GM18858 (cell line): ENCODE measurements at regions not wholly inside any gene's neighbourhood (a gene's known extent, or its start where the extent isn't known, plus 50 kb on each side); places are given as distances from the start of the nearest gene placed in this dataset.
"Not testable (repeated sequence)": the region's sequence is repeated elsewhere in the genome, so short reads cannot be mapped to it uniquely, and the experiment has no call there.

ENCODE experiments used
- ATAC-seq: cut with Tn5 transposase; IDR thresholded peaks from one replicate; pipeline ENCODE4 v1.9.1; 2021; ENCODE audit not compliant: unreplicated experiment

DNA sequence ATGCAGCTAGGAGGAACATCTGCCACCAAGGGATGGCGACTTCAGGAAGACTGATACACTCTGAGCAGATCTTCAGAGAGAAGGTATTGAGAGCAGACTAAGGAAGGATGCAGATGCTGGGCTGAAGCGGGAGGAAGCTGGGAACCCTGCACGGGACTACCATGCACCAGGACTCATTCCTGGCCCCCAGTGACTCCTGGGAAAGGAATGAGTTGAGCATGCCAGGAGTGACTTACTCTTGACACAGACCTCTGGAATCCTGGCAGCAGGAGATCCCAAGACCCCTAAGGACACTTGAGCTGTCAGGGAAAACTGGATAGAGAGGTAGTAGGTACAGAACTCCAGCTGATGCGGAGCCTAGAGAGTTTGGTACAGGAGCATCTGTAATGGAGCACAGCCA, 336.1 kb downstream of the RPS29 start:
- ATAC-seq: no peak

DNA sequence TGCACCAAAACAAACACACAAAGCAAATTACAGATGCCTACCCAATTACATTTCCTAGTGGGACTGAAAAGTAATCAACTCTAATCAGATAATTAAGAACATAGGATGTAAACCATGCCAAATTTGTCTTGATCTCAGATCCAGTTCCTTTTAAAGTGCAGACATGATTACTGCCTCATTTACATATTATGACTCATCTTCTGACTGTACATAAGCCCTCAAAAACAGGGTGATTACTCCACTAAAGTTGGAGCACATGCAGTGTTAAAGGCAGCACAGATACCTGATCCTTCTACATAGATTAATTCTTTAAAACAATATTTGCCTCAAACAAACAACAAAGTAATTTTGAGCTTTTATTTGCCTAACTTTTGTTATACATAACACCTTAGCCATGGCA, 337.2 kb downstream of the RPS29 start:
- no peak for ATAC-seq

DNA sequence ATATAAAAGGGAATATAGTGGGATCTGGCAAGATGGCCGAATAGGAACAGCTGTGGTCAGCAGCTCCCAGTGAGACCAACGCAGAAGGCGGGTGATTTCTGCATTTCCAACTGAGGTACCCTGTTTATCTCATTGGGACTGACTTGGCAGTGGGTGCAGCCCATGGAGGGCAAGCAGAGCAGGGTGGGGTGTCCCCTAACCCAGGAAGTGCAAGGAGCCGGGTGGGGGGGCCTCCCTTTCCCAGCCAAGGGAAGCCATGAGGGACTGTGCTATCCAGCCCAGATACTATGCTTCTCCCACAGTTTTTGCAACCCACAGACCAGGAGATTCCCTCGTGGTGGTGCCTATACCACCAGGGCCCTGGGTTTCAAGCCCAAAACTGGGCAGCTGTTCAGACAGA, 342.4 kb downstream of the RPS29 start:
- not testable (repeated sequence) for ATAC-seq

DNA sequence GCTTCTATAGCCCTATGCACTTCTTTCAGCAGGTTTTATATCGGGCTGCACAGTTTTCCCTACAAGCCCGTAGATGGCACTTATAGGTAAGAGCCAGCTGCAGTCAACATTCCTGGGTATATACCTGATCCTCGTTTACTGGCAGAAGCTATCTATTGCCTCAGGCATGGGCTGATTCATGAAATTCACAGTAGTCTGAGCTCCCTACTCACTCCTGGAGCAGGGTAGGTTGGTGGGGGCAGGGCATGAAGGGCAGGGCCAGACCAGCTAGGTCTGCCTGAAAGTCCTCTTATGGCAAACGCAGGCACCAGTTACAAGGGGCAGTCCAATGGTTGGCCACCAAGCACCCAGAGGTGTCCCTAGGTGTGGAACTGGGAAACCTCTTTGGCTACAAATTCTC, 345.8 kb downstream of the RPS29 start:
- ATAC-seq: no peak

DNA sequence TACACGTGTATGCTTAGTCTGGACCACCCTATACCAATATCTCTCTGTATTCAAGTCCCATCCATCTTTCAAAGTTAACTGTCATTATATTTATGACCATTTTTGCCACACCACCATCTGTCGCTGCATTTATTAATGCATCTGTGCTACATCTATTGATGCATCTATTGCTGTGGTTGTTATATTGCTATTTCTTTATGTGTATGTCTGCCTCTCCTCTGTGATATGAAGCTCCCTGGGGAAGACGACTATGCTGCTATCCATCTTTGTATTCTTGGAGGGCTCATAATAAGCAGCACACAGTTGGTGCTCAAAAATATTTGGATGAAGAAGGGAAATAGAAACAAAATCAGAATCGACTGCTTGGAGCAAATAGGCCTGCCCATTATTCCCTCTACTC, 357.6 kb downstream of the RPS29 start:
- ATAC-seq: no peak

DNA sequence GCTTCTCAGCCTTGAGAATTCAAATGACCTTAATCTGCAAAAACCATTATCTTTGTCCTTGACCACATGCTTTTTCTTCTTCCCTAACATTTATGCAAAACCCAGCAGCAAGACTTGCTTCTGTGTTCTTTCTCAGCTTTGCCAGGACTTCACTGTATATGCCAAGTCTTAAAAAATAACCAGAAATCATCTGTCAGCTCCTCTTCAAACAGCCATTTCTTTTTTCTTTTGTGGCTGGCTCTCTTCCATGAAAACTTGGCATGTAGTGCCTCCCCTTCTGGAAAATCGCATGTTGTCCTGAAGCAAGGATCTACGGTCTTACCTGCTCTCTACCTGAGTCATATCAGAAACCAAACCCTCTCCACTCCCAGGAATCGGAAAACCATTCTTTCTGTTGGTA, 364.9 kb downstream of the RPS29 start:
- ATAC-seq: no peak

DNA sequence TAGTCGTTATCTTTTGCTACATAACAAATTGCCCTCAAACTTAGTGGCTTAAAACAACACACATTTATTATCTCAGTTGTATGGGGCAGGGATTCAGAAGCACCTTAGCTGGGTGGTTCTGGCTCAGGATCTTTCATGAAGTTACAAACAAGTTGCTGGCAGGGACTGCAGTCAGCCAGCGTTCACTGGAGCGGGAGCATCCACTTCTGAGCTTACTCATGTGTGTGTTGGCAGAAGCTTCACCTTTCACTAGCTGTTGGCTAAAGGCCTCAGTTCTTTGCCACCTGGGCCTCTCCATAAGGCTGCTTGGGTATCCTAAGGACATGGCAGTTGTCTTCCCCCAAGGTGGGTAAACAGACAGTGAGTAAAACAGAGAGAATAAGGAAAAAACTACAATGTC, 365.7 kb downstream of the RPS29 start:
- ATAC-seq: no peak

DNA sequence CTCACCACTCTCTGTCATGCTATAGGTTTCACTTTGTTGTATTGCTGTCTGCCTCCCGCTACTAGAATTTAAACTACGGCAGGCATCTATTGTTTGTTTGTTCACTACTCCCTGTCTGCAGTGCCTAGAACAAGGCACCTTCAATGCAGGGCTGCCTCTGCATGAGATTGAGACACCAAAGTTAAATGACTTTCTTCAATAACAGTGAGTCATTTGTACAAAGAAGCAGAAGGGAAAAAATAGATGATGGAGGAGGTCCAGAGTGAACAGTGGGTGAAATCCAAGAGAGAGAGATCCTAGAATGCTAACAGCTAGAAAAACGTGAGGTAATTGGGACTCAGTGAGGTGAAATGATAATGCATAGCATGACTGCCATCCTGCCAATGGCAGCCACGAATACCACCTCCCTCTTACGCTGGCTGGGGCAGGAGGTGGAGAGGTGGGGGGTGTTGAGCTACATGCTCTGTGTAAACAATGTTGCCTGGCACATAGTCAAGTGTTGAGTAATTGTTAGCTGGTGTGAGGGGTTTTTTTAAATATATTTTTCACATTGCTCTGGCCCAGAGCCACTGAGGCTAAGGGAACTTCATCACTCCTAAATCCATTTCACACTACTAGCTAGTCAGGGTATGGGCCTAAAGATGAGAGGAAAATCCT, 367.6 kb downstream of the RPS29 start:
- ATAC-seq: no peak

DNA sequence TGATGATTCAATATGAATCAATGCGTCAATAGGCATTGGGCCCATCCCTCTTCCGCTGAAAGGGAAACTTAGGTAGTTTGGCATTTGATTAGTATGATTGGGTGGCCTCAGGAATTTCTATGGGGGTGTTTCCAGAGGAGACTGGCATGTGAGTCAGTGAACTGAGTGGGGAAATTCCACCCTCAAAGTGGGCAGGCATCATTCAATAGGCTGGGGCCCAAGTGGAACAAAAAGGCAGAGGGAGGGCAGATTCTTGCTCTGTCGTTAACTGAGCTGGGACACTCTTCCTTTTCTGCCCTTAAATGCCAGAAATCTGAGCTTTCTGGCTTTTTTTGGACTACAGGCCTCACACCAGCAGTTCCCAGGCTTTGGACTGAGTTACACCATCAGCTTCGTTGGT, 373.5 kb downstream of the RPS29 start:
- ATAC-seq: no peak

DNA sequence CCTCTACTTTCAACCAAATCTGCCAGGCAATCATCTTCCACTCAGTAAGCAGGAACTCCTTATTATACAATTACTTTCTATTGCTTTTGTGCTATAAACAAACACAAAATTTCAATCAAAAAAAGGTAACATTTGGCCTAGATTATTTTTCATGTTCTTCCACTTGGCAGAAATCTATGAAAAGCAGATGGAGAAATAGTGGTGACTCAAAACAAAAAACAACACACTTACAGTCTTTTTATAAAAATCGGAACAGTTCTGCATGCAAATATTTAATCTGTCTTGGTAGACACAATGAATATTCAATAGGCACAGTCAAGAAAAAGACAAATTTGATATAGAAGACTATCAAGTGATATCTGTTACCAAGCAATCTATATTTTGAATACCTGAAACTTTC, 376.8 kb downstream of the RPS29 start:
- no peak for ATAC-seq

DNA sequence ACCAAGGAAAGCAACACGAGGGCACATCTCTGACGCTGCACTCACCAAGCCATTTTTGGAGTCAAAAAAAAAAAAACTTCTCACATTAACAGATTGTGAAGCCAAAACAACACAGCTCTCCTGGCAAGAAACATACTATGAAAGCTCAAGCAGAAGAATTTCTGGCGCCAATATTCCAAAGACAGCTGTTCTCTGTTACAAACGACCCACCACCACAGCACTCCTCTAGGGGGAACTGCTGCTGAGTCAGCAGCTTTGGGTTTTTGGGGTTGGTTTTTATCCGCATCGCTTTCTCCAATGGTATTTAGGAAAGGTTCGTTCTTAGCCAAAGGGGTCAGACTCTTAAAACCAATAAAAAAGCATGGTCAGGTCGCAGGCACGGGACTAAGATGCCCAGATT, 379.4 kb downstream of the RPS29 start:
- ATAC-seq: no peak

DNA sequence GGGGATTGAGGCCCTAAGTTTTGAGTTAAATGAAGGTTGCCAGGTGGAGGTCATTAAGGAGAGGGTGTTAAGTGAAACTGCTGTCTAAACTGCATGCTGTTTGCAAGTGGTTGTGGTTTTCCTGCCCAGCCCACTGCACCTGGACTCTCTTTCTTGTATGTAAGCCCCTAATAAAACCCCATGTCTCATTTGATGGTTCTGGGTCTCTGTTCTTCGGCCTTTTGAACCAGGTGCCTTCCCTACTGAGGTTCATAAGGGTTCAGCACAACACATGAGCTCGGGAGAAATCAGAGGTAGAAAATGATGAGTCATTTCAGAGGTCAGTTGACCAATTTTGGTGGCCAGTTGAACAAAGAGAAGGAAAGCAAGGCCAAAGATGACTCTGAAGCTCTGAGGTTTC, 382.5 kb downstream of the RPS29 start:
- ATAC-seq: no peak

DNA sequence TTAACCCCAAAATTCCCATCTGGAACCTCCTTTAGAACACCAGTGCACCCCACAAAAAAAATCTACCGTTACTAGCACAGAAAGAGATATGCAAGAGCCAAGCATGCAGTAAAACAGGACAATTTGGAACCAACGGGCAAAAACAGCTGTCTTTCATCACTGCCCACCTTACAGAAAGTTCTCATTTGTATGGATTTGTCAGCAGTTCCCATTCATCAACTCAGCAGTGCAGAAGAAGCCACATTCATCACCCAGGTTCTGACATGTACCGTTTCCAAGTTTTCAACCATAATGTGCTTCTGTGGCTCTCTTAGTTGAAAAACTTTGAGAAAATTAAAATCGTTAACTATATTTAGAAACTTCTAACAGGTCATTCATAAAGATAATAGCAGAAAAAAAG, 387.0 kb downstream of the RPS29 start:
- ATAC-seq: no peak

DNA sequence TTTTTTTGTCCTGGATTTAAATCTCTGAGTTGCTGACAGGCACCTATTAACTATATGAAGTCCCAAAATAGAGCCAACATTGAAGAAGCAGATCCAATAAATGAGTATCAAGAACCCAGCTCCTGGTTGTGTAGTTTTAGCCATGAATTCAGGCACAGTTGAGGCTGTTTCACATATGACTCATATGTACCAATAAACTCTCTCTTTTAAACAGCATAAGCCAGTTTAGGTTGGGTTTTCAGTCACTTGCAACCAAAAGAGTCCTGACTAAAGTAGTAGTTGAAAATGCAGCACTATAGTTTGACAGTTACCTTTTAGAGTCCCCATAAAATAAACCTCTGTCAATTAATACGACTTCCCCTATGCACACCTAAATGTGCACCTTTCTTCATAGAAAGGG, 389.9 kb downstream of the RPS29 start:
- ATAC-seq: peak; percentile 25

DNA sequence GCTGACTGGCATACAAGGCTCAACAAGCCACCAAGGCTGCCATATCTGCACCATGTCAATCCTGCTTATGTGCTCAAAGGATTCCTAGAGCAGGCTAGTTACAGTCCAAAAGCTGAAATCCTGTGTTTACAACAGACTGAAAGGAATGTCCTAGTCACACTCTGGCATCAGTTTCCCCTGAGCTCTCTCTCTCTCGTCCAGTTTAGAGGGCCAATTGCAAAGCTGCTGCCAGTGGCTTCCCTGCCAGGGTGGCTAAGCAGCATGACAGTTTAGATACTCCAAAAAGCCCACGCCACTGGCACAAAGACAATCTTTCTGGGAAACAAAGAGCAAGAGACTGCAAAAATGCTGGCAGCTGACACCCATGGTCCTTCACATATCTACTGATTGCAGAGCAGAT, 392.1 kb downstream of the RPS29 start:
- no peak for ATAC-seq

DNA sequence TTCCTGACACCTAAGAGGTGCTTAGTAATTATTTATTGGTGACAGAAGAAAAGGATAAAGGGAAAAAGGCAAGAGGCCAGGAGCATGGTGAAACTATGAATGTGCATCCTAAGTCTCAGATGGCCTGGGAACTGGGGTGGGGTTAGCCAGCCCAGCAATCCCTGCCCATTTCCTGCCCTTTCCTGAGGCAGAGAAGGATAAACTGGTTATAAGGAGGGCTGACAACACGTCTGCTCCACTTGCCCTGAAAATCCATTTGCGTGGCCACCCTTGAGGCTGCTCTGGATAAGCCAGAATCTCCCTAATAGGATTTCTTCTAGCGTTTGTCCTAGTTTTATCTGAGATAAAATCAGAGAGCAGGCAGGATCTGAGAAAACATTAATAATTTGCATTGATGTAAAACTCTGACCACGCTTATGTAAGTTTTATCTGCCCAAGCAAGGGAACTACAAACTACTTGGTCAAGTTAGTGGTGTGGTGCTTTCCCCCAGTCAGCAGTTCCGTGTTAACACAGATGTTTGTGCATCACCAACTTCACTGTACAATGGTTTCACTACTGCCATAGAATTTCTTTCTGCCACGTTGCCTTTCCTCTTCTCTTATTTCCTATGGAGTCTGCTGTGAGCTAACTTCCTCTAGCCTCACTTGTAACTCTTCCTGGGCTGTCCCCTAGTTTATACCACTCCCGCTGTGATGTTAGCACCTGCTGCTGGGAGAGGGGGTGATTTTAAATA, 392.7 kb downstream of the RPS29 start:
- peak; percentile 89 for ATAC-seq

DNA sequence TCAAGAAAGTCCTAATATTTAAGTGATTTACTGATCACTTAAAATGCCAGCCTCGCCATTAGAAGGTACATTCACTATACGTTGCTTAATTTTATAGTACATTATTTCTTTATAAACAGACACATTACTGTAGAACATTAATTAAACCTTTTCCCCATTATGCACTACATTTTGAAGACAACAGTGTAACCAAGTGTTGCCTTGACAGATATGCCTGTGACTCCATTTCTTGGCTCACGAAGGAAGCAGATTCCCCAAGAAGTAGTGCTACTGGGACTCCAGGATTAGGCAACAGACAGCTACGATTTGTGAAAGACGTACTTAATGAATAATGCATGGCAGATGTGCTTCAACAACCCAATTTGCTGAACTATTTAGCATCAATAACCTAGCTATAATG, 394.8 kb downstream of the RPS29 start:
- ATAC-seq: no peak

DNA sequence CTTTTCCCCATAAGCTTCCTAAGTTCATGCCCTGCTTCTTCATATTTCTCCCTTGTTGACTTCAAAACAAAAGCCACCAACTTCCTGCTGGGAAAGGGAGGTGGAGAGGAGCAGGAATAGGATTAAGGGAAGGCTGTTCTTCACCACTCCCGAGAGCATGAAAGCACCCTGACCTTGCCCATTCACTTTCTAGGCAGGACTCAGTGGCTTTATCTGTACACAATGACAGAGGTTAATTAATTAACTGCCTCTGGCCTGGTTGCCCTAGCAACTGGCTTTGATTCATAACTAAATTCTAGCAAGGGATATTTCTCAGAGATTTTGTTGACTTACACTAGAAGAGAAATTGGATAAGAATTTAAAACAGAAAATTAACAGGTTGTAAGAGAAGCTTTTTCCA, 396.8 kb downstream of the RPS29 start:
- ATAC-seq: no peak

DNA sequence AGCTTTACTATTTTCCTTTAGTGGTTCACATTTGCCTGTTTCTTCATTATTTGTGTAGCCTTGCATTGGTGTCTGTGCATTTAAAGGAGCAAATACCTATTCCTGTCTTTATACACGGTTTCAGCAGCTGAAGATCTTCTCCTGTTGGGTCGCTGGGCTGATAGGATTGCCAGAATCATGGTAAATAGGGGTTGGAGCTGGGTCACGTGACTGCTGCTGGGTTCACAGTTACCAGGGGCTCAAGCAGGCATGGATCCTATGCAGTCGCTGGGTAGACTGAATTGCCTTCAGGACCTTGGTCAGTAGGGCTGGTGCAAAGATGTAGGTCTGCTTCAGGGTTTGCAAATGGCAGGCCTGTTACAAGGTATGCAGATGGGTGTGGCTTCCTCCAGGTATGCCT, 398.4 kb downstream of the RPS29 start:
- no peak for ATAC-seq

DNA sequence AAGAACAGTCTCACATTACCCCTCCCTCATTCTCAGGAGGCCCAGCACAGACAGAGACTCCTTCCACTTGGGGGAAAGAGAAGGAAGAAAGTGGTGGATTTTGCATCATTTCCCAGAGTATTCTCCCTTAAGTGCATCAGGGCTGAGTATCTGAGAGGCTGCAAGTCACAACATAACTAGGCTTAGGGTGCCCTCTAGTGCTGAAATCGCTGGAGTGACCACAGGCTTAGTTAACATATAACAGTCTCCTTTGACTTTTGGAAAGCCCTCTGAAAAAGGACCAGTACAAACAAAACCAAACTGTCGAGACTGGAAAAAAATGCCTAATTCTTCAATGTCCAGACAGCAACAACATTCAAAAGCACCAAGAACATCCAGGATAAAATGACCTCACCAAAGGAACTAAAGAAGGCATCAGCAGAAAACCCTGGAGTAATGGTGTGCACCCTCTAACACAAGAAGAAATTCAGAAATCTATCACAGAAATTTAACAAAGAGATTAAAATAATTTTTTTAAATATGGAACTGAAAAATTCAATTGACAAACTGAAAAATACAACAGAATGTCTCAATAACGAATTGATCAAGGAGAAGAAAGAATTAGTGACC, 412.3 kb downstream of the RPS29 start:
- peak; percentile 96 for ATAC-seq

DNA sequence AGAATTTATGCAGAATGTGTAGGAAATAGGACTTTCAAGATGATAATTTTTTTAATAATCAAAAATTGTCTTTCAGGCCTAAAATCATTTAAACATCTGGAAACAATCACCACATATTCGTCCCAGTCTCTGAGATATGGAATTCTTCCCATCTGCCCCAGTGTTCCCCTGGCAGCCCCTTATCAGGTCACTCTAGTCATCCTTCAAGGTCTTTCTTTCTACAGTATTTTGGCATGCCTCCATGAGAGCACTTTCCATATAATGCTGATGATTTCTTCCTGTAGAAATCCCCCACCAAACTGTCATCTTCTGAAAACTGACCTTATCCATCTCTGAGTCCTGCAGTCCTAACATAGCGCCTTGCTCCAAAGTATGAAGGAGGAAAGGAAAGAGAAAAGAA, 422.1 kb downstream of the RPS29 start:
- no peak for ATAC-seq

DNA sequence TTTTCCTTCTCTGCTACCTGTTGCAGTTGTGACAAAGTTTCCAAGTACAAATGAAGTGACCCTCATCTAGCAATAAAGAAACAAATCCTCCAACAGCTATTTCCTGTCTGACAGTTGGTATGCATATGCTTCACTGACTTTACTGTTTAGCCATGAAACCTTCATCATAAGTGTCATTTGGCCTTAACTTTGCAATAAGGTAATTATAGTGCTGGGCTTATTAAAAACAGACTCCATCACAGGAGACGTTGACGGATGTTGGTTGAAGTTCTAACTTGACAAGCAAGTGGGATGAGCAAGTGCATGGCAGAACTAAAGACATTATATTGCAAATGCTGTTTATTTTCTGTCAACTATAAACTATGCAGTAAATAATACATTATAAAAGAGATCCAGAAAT, 425.2 kb downstream of the RPS29 start:
- ATAC-seq: no peak

DNA sequence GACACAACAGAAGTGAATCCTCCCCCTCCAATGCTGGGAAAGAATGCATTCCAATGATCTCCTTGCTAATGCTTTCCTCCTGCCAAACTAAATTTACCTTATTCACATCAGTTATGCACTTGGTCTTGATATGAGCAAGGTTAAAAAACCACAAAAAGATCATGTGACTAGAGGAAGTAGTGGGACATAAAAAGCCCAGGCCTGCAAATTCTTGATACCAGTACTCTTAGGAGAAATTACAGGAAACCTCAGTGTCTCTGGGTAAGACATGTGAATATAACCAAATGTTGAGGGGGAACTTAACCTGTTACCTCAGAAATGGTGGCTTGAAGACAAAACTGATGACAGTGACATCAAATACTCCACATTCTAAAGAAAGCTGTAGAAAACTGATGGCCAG, 427.1 kb downstream of the RPS29 start:
- no peak for ATAC-seq
